Uterus (tissue), 2 donors: ENCODE measurements at regions not wholly inside any gene's neighbourhood (a gene's known extent, or its start where the extent isn't known, plus 50 kb on each side); places are given as distances from the start of the nearest gene placed in this dataset.
"Not testable (repeated sequence)": the region's sequence is repeated elsewhere in the genome, so short reads cannot be mapped to it uniquely, and the experiment has no call there.

Experiments
- POLR2A ChIP-seq, 2 donors: fragments of 450-650 bp; IDR thresholded peaks; one replicate each; pipeline ENCODE4 v1.6.1; 2016; ENCODE audit warnings: antibody characterized with exemption in 2 of 2, mild to moderate bottlenecking in 1 of 2, moderate library complexity in 1 of 2
- TF ChIP-seq, protein P1 (sequence below), 4 experiments: fragments of 200-600 bp in 2 of 4; fragments of 450-650 bp in 2 of 4; sonication (generic) in 2 of 4; IDR thresholded peaks; one replicate each; pipeline ENCODE4 v1.5.1; 2016 to 2019; ENCODE audit warnings: antibody characterized with exemption in 4 of 4, mild to moderate bottlenecking in 2 of 4, moderate library complexity in 1 of 4

DNA sequence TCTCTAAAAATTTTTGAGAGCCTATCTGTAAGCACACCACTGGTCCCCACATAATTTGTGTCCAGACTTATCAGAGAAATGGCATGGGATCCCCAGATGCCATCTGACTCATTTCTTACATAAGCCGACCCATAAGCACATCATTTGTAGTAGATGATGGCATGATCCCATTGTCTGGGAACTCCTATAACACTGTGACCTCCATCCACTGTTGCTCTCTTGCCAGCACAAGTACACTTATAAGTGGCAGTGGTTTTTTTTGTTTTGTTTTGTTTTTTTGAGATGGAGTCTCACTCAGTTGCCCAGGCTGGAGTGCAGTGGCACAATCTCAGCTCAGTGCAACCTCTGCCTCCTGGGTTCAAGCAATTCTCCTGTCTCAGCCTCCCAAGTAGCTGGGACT, 350.7 kb upstream of the ZFHX3 start:
- TF ChIP-seq, protein P1, sequence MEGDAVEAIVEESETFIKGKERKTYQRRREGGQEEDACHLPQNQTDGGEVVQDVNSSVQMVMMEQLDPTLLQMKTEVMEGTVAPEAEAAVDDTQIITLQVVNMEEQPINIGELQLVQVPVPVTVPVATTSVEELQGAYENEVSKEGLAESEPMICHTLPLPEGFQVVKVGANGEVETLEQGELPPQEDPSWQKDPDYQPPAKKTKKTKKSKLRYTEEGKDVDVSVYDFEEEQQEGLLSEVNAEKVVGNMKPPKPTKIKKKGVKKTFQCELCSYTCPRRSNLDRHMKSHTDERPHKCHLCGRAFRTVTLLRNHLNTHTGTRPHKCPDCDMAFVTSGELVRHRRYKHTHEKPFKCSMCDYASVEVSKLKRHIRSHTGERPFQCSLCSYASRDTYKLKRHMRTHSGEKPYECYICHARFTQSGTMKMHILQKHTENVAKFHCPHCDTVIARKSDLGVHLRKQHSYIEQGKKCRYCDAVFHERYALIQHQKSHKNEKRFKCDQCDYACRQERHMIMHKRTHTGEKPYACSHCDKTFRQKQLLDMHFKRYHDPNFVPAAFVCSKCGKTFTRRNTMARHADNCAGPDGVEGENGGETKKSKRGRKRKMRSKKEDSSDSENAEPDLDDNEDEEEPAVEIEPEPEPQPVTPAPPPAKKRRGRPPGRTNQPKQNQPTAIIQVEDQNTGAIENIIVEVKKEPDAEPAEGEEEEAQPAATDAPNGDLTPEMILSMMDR (IDR thresholded peaks at IDR 0.05), result not testable (repeated sequence)
- TF ChIP-seq POLR2A (IDR thresholded peaks at IDR 0.05), result not testable (repeated sequence)
